ENCODE measurements at regions not wholly inside any gene's neighbourhood (a gene's known extent, or its start where the extent isn't known, plus 50 kb on each side); places are given as distances from the start of the nearest gene placed in this dataset.
"Not testable (repeated sequence)": the region's sequence is repeated elsewhere in the genome, so short reads cannot be mapped to it uniquely, and the experiment has no call there.

DNA sequence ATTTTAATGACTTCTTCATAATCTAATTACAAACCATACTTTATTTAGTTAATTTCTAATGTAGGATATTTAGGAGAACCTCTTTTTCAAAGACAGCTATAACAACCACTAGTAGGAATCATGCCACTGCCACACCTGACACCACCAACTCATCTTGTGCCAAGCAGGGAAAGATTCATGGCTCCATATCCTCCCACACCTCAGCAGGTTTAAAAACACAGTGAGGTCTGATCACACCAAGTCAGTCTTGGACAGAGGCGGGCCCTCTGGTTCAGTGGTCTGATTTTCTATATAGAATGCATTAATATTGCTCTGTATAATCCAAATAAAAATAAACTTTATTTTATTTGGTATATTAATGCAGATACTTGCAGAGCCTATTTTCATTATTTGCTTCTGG is 227.7 kb upstream of the TTC29 start:
- no peak for DNase-seq

DNA sequence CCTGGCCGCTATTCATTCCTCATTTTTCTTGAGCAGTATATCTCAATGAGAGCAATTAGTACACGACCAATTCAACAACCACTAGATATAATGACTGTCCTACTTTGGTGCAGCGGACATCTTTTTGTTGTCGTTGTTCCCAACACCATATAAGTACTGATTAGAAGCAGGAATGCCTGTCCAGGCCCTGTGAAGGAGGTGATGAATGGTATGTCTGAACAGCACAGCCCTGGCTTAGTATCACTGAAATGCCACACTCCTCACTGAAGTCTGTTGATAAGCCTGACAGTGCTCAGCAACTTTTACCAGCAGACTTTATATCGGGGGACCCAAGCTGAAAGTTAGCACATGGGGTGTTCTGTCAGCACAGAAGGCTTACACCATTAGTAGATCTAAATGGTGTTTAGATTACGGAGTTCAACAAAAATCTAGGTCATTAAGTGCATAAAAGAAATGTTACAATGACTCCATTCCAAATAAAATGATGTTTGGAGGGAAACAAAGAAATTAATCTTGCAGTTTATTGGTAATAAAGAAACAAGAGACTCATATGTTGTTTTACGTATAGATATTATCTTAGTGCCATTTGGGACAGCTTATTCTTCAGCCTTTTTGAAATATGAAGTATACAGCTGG is 228.3 kb upstream of the TTC29 start:
- DNase-seq: no peak

DNA sequence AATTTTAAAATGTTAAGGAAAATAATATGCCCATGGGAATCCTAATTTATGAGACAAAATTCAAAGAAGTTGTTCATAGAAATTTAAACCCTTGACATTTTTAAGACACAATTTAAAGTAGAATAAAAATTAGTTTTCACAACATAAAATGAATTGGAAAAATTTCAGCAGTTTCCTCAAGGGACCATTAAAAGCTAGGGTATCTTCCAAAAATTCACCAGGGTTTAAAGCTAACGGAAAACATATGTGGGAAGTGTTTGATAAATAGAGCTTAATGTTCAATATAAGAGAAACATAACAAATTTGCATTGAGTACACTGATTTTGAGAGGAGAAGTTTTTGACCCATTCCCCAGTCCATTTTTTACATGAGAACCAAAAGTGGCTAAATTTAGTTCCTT is 228.9 kb upstream of the TTC29 start:
- no peak for DNase-seq

DNA sequence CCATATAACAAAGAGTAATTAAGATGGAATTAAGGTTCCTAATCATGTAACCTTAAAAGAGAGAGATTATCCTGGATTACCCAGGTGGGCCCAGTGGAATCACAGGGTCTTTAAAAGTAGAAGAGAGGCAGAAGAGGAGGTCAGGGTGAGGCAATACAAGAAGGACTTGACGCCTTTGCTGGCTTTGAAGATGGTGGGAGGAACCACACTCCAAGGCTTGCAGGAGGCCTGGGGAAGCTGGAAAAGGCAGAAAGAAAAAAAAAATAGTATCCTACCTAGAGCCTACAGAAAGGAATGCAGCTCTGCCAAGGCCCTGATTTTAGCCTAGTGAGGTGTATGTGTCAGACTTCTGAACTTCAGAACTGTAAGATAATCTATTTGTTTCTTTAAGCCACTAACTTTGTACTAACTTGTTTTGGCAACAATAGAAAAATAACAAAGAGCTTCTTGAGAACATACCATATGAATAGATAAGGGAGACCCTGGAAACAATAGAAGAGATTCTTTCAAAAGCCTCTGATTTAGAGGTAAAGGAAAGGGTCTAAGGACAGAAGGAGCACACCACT is 229.9 kb upstream of the TTC29 start:
- no peak for DNase-seq

DNA sequence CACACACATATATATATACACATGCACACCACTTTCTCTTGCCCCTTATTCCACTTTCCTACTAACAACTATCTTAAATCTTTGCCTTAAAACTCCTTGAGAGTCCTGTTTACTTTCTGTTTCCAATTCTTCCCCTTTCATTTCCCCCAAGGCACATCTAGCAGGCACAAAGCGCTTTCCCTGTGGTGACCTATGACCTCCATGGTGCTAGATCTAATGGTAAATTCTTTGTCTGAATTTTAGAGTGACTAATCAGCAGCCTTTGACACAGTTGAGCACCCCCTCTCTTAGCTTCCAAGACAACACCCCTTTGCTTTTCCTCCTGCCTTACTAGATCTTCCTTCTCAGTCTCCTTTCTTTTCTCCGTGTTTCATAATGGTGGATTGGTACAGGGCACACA is 236.4 kb upstream of the TTC29 start:
- DNase-seq: no peak

DNA sequence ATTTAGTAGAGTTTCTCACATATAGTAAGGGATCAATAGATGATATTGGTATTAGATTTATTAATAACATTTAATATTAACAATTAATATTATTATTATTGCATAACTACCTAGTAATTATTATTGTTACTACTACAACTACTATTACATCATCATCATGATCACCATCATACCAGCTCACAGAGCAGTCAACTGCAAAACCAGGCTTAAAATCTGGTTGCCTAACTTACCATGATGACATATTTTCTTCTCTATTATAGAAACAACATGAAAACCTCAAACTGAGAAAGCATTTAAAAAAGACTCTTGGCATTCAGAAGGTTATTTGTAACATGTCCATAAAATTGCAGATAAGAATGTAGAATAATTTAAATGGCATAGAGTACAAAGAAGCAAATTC is 247.0 kb upstream of the TTC29 start:
- DNase-seq: no peak

DNA sequence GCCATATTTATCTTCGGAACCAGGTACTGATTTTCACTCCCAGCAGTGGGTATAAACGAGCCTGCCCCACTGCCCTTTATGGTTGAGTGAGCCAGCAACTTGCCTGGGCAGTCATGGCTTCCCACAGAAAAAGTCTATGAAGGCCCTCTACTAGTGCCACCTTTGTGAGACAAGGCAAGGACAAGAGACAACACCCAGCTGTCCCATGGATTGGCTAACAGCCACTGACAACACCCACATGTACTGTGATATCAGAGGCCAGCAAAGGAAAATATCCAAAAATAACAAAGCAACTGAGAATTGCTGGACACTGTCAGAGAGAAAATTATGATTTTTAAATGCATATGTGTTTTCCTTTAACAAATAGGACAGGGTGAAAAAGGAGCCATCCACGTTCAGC is 248.4 kb upstream of the TTC29 start:
- no peak for DNase-seq

DNA sequence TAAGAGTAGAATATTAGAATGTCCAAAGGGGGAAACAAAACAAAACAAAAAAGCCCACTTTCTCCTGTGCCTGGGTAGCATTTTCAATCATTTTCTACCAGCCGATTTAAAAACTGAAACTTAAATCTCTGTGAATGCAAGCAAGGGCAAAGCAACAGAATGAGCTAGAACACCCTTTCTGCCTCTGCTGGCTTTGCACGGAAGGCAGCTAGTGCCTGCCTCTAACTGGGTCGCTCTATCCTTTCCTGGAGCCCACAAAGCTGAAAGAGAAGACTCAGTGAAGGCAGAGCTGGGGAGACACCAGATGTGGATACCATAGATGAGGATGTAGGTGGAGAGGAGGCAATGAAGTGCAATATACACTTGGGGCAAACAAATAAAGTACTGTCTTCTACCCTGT is 248.9 kb upstream of the TTC29 start:
- no peak for DNase-seq

DNA sequence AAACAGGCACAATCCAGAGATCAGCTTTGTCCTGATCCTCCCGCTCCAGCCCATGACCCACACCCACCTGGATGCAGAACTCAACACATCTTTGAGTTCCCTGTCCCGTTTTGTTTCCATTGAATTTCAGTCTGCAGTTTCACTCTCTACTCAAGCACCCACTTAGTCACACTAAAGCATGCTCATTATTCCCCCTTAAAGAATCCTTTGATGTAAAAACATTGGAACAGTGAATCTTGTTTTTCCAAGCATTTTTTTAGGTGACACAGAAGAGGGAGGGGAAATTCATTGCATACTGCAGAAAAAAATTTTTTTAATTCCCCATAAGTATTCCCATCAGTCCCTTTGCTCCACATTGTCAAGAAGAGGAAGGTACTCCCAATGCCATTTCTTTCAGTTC is 249.7 kb upstream of the TTC29 start:
- no peak for DNase-seq

DNA sequence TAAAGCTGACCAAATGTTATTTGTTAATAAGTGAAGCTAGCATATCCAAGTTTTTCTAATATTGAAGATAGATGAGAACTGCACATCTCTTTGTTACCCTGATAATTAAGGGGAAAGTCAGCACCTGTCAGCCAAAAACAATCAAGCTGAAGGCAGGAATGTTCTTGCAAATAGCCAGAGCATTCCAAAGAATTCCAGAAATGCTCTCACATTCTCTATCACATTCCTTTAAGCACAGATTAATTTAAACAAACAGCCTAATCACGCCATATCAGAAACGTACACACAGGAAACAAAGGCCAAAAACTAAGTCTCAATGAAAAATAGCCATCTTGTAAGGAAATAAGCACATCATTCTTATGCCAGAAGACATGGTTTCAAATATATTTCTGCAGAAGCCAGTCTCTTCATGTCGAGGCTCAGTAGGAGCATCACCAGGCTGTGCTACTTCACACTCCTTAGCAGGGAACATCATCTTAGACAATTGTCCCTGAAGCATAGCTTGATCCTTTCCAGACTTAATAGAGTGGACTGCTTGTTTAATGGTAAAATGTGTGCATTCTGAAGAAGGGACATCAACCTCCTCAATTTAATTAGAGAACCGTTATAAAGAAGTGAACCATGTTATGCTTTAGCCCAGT is 252.9 kb upstream of the TTC29 start:
- DNase-seq: no peak

DNA sequence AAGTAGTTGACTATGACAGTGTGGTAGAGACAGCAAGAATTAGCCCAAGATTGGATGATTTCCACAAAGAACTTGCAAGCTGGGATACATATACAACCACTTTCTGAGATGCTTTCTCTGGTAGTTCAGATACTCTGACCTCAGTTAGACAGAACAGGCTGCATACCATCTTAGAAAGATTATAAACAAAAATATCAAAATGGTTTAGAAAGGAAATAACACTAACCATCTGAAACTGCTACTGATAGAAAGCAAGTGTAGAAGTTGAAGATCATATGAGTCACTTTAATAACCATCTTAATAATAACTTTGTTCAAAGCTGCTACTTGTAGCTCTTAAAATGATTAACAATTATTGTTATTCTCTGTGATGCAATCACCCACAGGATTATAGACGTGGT is 255.4 kb upstream of the TTC29 start:
- DNase-seq: no peak

DNA sequence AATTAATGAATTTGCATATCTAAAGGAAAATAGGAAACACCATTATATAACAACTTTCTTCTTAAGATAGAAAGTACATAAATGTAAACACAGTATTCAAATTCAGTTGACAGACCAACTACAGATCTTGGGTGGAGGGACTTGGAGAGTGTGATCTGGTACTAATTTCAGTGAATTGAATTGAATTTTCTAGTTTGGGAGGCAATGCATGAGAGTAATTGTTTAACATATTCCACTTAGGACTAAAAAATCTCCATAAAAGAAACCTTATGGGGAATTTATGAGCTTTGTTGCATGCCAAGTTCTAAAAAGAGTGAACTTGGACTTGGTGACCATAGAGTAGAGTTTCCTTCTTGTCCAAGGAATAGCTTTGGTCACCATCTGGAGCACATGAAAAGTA is 261.1 kb upstream of the TTC29 start:
- no peak for DNase-seq

DNA sequence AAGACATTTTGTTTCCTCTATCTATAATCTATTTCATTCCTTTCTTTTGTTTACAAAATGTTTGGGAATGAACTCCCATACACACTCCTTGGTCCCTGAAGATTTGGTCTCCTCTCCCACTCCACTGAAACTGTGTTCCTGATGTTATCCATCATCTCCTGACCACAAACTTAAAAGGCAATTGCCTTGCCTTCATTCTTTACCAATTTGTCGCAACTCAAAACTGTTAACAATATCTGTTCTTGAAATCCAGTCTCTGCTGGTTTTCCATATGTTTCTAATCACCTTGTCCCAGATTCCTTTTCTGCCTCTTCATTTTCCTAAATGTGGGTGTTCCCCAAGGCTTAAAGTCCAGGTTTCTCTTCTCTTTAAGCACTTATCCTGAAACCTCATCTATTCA is 262.2 kb upstream of the TTC29 start:
- no peak for DNase-seq

DNA sequence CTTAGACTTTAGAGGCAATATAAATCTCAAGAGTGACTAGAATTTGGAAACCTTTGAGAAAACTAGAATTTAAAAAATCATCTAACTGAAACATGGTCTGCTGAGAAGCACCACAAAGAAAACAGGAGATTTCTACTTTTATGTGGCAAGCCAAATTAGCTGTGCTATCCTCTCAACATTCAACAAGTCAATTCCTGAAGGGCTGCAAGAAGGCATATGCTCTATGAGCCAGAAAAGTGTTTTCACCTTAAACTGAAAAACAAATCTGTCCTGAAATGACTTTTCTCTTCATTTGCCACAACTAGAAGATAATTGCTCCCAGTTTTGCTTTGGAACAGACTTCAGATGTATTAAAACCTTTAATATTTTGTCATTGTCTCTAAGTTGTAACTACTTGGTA is 263.2 kb upstream of the EDNRA start:
- DNase-seq: no peak

DNA sequence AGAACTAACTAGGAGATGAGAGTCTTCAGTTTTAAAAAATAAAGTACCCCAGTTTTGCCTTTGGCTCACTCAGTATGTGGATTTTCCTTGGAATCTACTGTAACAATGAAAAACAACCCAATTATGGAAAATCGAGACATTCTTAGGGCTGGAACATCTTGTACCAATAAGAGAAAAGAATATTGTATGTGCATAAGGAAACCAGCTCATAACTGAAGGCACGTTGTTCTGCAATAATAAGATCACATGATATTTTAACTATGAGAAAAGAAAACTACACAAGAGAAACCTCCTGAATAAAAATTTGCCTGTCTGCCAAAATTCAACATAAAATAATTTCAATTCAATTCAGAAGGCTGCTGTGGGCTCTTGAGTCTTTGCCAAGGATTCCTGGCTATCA is 261.8 kb upstream of the EDNRA start:
- DNase-seq: no peak

DNA sequence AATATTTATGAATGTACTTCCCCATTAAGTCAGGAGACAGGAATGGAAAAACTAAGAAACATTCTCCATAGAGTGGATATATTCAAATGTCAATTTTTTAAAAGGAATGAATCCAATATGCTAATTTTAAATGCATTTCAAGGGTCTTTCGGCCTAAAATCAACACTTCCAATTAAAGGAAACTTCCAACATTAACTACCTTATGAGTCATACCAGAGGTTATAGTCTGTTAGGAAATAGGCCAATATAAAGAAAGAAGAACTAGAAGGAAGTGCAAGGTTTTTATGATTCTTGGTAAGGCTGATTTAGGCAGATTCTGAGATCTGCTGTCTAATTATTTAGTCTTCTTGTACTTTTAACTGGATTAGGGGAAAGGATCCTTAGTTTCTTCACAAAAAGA is 260.1 kb upstream of the EDNRA start:
- no peak for DNase-seq

DNA sequence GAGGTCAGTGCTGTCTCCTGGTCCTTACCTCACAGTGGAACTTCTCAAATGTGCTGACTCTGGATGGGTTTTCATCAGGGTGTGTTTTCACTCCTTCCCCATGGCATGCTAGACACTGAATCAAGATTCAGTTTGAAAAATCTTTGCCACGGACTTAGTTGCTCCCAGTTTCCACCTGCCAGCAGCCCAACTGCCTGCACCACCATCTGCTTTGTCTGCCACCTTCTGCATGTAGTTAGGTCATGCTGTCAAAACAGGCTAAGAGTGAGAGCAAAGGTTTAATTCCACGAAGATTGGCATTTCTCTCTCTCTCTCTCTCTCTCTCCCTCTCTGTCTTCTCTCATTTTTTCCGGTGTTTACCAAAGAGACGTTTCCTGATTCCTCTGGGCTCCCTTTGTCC is 258.0 kb upstream of the EDNRA start:
- no peak for DNase-seq

DNA sequence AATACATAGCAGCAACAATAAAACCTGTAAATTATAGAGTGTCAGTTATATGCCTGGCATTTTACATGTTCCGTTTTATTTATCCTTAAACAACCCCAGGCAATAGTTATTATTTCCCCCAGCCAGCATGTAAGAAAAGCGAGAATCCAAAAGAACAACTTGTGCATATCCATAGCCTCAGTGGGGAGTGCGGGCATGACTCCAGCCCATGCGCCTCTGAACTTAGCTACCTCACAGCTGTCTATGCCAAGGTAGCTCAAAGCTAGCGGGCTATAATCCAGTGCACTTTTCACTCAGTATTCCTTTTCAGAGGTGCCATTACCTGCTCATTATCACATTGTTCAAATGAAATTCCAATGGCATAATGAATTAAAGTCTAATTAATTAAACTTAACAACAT is 257.3 kb upstream of the EDNRA start:
- no peak for DNase-seq

DNA sequence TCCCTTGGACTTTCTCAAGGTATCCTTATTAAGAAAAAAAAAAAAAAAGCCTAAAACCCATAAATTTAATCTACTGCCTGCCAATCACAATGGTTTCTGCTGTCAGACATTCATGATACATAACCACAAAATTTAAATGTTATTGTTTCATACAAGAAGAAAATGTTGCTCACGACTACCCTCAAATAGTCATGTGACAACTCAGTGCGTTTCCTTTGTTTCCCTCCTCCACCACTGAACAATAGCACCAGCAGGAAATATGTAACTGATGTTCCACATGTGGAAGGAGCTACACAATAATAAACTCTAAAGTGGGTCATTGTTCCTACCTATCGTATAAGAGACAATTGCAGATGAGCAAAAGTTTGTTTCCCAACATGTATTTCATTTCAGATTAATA is 244.1 kb upstream of the EDNRA start:
- no peak for DNase-seq

DNA sequence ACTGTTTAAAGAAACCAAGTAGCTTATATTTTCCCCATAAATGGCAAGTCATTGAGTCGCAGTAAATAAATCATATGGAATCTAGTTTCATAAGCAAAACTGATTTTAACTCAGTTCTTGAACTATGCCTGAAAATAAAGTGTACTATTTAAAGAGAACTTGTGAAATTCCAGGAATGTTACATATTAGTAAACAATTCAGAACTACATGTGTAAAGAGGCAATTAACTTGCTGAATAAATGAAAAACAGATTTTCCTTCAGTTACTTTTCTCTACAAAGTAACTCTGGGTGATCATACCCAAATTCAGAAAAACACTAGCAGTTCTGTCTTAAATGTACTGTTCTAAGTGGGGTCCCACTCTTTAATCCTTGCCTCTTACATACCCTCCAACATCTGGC is 236.1 kb upstream of the EDNRA start:
- no peak for DNase-seq

DNA sequence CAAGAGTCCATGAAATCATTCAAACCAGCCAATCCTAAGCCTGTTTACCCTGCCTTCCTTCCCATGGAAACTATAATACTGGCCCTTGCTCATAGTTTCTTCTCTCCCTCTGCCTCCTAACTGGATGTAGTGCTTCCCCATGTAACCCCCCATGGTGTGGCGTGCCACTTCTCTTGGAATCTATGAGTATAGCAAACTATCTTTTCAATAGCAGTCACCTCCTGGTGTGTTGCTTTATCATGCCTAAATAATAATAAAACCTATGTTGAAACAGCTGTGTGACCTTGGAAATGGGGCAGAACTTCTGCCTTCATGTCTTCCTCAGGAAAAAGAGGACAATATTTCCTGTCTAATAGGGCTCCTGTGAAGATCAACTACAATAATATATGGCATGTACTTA is 234.8 kb upstream of the EDNRA start:
- DNase-seq: no peak

DNA sequence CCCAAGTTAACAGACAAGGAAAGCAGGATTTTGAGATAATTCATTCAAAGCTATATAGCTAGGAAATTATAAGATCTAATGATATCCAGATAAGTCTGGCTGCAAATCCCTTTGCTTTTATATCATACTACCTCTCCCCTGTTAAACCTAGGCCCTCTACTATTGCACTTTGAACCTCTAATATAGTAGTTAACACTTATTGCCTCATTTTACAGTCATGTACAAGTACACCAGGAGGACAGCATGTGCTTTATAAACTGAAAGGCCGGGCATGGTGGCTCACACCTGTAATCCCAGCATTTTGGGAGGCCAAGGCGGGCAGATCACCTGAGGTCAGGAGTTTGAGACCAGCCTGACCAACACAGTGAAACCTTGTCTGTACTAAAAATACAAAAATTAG is 234.4 kb upstream of the EDNRA start:
- not testable (repeated sequence) for DNase-seq

DNA sequence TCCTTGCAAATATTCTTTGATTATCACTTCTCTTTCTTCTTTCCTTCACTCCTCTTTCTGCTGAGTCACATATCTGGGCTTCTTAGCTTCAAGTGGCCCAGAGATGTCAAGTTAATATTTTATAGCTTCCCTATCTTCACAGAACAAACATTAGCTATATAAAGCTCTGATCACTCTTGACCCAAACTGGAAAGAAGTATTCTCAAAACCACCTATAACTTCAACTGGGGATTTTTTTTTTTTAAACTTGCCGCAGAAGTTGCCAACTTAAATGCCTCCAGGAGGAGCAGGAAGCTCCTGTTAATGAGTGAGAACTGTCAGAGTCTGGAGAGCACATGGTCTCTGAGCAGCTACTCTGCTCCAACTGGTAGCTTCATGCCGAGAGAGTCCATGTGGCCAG is 233.3 kb upstream of the EDNRA start:
- DNase-seq: no peak

DNA sequence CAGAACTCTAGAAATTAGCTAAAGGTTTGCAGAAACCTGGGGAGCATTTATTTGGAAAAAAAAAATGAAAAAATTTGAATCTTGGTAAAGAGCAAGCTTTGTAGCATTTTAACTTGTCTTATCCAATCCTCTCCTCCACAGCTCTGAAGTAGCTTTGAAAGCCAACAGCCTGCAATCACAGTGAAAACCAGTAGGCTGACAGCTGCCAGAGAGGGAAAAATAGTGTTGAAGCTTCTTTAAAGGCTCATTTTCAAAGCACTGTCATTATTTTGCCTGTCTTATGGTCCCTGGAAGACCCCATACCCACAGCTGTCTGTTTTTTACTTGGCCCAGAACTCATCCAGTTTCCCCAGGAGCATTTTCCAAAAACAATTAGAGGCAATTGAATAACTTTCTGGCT is 230.8 kb upstream of the EDNRA start:
- DNase-seq: no peak

DNA sequence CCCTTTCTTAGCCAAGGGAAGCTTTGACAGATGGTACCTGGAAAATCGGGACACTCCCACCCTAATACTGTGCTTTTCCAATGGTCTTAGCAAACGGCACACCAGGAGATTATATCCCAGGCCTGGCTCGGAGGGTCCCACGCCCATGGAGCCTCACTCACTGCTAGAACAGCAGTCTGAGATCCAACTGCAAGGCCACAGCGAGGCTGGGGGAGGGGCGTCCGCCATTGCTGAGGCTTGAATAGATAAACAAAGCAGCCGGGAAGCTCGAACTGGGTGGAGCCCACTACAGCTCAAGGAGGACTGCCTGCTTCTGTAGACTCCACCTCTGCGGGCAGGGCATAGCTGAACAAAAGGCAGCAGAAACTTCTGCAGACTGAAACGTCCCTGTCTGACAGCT is 225.6 kb upstream of the EDNRA start:
- DNase-seq: not testable (repeated sequence)

Measured in stimulated activated CD4-positive, alpha-beta T cell treated with anti-CD3 and anti-CD28 coated beads, Interleukin-4, amount 100 ng/mL, for 24 hours (primary cell).